GM12864 (cell line): ENCODE measurements at regions not wholly inside any gene's neighbourhood (a gene's known extent, or its start where the extent isn't known, plus 50 kb on each side); places are given as distances from the start of the nearest gene placed in this dataset.

Experiments
- DNase-seq: peaks from one replicate; pipeline ENCODE4 v3.0.0-alpha.2; 2011; ENCODE audit warnings: low read depth
- H3K4me3 ChIP-seq: 2 replicates; pipeline ENCODE4 v1.5.1; 2011; ENCODE audit warnings: mild to moderate bottlenecking, low read depth, low read length, control low read depth
- TF ChIP-seq, protein P1 (sequence below): IDR thresholded peaks from 2 replicates; pipeline ENCODE4 v1.5.1; 2011; ENCODE audit warnings: low read depth, mild to moderate bottlenecking, moderate library complexity, low read length, control low read depth, inconsistent platforms; ENCODE audit errors: missing control alignments

DNA sequence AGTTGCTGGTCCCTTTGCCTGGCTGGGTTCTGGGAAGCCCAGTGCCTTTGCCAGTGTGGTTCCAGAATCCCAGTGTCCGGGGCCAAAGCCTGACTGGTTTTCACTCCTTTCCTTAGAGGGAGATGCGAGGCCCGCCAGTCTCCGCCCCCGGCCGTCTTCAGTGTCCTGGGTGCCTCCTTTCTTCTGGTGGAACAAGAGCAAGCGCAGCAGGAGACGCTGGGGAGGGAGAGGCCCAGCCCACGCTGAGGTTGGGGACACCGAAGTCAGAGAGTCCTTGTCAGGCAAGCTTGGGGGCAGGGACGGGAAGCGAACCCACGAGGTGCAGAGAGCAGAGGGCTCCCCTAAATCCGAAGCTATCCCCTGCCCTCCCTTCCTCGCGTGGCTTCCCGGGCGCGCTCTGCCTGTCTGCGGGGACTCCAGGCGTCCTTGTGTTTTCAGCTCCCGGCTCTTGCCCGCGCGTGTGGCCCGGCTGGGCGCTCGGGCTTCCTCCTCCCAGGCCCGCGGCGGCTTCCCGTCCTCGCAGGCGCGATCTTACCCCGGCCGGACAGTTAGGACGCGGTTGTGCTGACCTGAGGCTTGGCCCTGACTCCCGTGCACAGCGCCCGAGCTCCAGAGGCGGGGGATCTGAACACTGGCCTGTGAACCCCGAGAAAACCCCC is 60.6 kb upstream of the UBE3C start:
- TF ChIP-seq, protein P1, sequence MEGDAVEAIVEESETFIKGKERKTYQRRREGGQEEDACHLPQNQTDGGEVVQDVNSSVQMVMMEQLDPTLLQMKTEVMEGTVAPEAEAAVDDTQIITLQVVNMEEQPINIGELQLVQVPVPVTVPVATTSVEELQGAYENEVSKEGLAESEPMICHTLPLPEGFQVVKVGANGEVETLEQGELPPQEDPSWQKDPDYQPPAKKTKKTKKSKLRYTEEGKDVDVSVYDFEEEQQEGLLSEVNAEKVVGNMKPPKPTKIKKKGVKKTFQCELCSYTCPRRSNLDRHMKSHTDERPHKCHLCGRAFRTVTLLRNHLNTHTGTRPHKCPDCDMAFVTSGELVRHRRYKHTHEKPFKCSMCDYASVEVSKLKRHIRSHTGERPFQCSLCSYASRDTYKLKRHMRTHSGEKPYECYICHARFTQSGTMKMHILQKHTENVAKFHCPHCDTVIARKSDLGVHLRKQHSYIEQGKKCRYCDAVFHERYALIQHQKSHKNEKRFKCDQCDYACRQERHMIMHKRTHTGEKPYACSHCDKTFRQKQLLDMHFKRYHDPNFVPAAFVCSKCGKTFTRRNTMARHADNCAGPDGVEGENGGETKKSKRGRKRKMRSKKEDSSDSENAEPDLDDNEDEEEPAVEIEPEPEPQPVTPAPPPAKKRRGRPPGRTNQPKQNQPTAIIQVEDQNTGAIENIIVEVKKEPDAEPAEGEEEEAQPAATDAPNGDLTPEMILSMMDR = no peak
- DNase-seq = no peak
- H3K4me3 ChIP-seq = no peak overlapping the region

DNA sequence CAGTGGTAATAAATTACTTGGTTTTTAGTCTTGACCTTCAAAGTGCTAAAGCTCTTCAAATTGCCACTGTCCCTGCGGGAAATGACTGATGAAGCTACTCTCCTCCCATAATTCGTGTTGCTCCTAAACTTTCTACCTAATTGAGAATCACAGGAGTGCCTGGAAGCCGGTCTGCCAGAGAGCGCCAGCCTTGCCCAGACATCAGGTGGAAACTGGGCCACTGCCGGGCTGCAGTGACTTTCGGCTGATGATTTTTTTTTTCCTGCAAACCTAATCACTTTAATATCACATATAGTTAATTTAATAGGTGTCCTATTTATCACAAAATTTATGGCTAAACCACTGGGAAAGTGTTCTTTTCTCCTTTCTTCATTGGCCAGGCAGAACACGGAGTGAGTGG is 59.6 kb upstream of the UBE3C start:
- DNase-seq = no peak
- H3K4me3 ChIP-seq = no peak overlapping the region
- TF ChIP-seq, protein P1 = no peak

DNA sequence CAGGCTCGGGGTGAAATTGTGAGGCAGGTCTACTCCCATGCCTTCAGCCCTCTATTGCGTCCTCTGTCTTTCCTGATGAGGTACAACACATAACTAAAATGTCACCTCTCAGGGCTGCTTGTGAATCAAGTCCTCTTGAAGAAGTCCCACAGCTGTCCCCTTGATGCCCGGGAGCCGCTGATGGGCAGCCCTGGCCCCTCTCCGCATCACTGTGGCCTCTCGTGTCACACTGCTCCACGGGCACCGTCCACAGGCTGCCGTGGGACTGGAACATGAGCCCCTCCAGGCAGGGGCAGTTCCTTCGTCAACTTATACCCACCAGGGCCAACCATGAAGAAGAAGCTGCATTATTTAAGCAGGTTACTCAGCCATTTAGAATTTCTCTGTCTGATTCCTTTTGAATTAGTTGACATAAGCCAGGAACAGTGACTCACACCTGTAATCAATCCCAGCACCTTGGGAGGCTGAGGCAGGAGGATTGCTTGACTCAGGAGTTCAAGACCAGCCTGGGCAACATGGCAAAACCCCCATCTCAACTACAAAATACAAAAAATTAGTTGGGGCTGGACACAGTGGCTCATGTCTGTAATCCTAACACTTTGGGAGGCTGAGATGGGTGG is 58.5 kb upstream of the UBE3C start:
- no peak for DNase-seq
- TF ChIP-seq, protein P1 = peak; percentile 11
- H3K4me3 ChIP-seq = no peak overlapping the region

DNA sequence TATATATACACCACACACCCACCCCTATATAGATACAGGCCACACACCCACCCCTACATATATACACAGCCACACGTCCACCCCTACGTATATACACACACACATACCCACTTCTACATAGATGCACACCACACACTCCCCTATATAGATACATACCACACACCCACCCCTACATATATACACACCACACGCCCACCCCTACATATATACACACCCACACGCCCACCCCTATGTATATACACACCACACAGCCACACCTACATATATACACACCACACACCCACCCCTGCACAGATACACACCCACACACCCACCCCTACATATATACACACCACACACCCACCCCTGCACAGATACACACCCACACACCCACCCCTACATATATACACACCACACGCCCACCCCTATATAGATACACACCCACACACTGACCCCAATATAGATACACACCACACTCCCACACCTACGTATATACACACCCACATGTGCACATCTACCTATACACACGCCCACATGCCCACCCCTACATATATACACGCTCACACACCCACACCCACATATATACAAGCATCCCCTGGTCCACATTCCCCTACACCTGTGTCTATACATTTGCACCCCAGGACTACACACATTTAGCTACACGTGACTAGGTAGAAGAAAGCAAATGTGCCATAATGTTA is 52.1 kb upstream of the UBE3C start:
- H3K4me3 ChIP-seq = no peak overlapping the region
- TF ChIP-seq, protein P1 = no peak
- DNase-seq = no peak

DNA sequence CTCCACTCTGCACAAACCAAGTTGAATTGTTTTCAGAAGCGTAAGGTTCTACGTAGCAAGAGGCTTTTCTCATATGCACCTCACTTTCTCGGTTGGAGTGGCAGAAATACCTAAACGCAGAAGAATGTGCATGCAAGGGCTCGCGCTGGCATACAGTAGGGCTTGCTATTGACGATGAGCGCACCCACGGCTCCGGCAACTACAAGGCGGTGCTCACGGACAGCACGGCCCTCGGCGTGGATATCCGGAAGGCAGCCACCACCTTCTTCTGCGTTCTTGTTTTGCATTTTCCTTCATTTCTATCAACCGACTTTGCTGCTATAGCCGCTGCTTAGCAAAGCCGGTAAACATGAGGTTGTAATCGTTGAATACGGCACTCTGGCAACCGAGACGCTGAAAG is 51.1 kb upstream of the UBE3C start:
- TF ChIP-seq, protein P1 = no peak
- H3K4me3 ChIP-seq = no peak overlapping the region
- no peak for DNase-seq

DNA sequence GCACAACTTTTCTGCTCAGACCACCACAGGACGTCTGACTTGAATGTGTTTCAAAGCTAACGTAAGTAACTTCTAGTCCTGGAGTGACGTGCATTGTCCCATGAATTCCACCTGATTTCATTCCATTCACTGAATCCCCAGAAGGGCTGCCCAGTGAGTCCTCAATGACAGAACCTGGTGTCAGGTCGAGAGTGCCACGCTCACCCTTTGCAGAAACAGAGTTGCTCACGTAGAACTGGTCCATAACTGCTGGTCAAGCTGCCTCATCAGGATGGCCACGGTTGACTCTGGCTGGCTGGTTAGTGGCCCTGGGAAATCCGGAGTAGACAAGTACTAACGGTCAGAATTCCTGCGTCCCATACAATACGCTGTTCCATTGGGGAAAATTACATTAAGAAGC is 50.6 kb upstream of the UBE3C start:
- TF ChIP-seq, protein P1 = no peak
- DNase-seq = no peak
- H3K4me3 ChIP-seq = no peak overlapping the region
